ENCODE measurements at regions not wholly inside any gene's neighbourhood (a gene's known extent, or its start where the extent isn't known, plus 50 kb on each side); places are given as distances from the start of the nearest gene placed in this dataset.

GRCh38 chr17:5694551-5694950 is 110.2 kb upstream of the NLRP1 start:
- no peak for DNase-seq

GRCh38 chr17:5695480-5695879 is 111.2 kb upstream of the NLRP1 start:
- DNase-seq = no peak

- DNase-seq = no peak
Measured at GRCh38 chr17:5698959-5699358, 114.7 kb upstream of the NLRP1 start.

GRCh38 chr17:5699814-5700213 is 115.5 kb upstream of the NLRP1 start:
- no peak for DNase-seq

GRCh38 chr17:5700745-5701144 is 116.4 kb upstream of the NLRP1 start:
- no peak for DNase-seq

- DNase-seq = no peak
Measured at GRCh38 chr17:5701381-5701780, 117.1 kb upstream of the NLRP1 start.

GRCh38 chr17:5702951-5703510 is 118.7 kb upstream of the NLRP1 start:
- no peak for DNase-seq

- DNase-seq = no peak
Measured at GRCh38 chr17:5703736-5704135, 119.4 kb upstream of the NLRP1 start.

GRCh38 chr17:5705081-5705875 is 121.0 kb upstream of the NLRP1 start:
- DNase-seq = no peak

- DNase-seq = no peak
Measured at GRCh38 chr17:5705876-5706576, 121.7 kb upstream of the NLRP1 start.

GRCh38 chr17:5706577-5707210 is 122.4 kb upstream of the NLRP1 start:
- peak in 49 of 58 donors; percentile 4 to 74 (median 38) for DNase-seq

GRCh38 chr17:5707482-5707881 is 123.2 kb upstream of the NLRP1 start:
- no peak for DNase-seq

- no peak for DNase-seq
Measured at GRCh38 chr17:5708344-5708743, 124.0 kb upstream of the NLRP1 start.

GRCh38 chr17:5711344-5711743 is 127.0 kb upstream of the NLRP1 start:
- no peak for DNase-seq

- DNase-seq = no peak
Measured at GRCh38 chr17:5714993-5715392, 130.7 kb upstream of the NLRP1 start.

GRCh38 chr17:5715478-5715877 is 131.2 kb upstream of the NLRP1 start:
- DNase-seq = no peak

- DNase-seq = no peak
Measured at GRCh38 chr17:5718726-5719125, 134.4 kb upstream of the NLRP1 start.

GRCh38 chr17:5719976-5720375 is 135.7 kb upstream of the NLRP1 start:
- DNase-seq = no peak

GRCh38 chr17:5730373-5730772 is 146.1 kb upstream of the NLRP1 start:
- no peak for DNase-seq

- no peak for DNase-seq
Measured at GRCh38 chr17:5740937-5741336, 156.6 kb upstream of the NLRP1 start.

GRCh38 chr17:5741810-5742209 is 157.5 kb upstream of the NLRP1 start:
- DNase-seq = no peak
